HG03342 (cell line): ENCODE measurements at regions not wholly inside any gene's neighbourhood (a gene's known extent, or its start where the extent isn't known, plus 50 kb on each side); places are given as distances from the start of the nearest gene placed in this dataset.

ENCODE experiments used
- ATAC-seq: cut with Tn5 transposase; IDR thresholded peaks from one replicate; pipeline ENCODE4 v1.9.1; 2021; ENCODE audit warnings: mild to moderate bottlenecking, moderate library complexity; ENCODE audit not compliant: unreplicated experiment

DNA sequence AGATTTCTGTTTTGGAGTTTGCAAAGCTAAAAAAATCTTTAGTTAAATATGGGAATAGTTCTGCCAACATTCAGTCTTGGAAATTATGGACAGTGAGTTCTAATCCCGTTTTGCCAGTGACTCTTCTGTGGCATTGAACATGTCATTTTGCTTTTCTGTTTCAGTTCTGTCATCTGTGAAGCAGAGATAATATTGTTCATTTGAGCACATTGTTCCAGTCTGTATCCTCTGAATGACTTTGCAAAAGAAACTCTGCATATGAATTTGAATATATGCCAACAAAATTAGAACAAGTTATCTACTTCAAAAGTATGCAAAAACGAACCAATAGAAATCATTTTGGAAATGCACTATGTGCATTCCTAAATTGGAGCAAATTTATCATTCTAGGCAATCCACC lies 746.0 kb upstream of the POT1 start:
- ATAC-seq: no peak

DNA sequence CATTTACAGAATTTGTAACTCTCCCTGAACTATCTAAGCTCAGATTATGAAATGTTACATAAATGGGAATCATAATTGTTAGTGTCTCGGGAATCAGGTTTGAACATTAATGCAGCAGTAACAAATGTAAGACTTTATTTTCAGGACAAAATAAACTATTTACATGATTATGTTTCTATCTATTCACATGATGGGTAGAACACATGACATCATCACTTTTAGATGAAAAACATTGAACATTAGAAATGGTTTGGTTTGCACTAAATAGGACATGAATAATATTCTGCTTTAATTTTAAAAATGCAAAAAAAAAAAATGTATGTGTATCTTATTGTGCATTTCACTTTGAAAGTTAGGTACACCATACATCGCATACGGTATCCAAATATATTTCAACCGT lies 745.5 kb upstream of the POT1 start:
- ATAC-seq: no peak

DNA sequence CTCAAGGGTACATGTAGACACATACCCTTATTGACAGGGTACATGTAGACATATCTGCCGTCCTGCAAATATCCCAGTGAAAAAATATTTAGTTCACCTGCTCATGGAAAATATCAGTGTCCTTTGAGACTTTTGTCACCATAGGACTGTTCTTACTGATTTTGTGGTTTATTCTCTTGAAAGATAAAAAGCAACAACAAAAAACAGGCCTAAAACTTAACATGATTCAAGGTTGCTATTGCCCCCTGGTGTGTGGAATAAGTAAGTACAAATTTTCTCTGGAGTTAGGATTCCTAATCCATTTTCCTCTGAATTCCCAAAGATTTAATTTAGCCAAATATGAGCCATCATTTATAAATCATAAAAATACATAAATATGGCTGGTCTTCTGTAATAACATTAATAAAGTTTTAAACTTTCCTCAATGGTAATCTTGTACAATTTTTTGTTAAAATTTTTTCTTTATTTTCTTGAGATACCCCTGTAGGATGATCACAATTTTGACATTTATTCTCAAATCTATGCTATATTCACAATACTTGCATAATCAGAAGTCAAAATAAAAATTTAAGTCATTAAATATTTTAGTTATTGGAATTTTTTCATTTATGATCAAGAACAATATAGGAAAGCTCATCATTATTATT lies 741.4 kb upstream of the POT1 start:
- no peak for ATAC-seq

DNA sequence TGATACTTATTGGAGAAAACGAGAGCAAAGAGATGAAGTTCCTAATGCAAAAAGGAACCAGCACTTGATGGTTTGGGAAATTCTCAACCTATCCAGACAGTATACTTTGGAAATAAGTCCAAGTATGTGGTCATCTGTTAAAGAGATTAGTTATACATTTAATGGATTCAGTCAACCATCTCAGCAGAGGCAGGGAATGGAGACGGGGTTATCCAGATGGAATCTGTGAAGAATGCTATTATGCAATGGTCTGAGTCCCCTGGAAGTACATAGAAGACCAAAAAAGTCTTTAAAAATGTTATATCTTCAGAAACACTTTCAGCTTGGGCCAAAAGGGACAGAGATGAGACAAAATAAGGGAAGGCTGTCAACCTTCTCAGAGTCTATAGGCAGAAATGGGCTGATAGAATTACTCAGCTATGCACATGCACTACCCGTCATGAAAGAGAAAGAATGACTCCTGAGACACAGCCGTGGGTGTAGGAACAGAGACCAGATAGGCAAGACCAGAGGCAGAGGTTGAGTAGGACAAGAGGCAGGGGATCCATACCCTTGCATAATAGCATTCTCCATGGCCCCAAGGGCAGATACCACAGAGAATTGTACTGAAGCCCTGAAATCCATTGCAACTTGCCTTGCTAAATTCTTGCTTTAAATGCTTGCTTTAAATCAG lies 738.8 kb upstream of the POT1 start:
- ATAC-seq: no peak

DNA sequence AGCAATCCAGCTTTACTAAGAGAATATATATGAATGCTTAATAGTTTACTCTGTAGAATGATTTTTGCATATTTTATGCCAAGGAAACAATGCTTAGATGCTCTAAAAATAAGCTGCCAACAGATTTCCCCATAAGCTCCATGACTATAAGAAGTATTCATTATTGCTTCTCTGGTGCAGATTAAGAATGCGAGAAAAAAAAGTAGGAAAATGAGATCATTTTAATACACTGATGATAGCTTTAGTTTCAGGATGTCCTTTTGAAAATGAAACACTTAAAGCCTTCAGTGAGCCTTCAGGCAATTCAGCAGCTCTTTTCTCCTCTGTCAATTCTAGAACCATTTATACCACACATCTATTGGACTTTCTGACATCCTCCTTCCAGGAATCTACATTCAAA lies 735.0 kb upstream of the POT1 start:
- no peak for ATAC-seq

DNA sequence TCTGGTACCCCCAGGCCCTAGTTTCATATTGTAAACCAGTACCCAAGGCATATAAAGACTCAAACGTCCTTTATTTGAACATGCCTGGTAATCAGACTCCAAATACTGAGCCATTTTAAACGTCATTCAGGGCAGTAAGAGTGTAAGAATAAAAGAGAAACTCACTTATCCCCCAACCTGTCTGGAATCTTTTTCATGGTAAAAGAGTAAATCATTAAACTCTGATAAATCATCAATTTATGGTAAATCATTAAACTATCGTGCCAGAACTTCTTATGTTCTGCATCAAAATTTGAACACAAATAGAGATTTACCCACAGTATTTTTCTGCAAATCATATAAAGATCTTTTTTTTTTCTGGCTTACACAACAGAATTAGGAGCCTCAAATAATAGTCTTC lies 734.3 kb upstream of the POT1 start:
- ATAC-seq: no peak

DNA sequence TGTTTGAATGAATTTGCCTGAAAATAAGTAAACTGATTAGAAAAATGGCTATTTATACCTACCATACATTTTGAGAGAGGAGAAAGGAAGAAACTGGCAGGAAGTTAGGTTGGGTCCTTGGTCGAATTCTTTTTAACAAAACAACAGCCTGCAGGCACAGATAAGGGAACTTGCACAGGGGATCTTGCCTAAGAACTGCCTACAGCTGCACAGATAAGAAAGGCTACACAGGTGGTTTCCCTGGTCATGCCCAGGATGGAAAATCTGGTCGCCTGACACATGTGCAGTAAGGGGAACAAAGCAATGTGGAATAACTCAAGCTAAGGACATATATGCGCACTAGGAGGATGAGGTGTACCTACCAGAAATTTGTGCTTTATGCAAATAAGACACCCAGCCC lies 732.1 kb upstream of the POT1 start:
- ATAC-seq: no peak

DNA sequence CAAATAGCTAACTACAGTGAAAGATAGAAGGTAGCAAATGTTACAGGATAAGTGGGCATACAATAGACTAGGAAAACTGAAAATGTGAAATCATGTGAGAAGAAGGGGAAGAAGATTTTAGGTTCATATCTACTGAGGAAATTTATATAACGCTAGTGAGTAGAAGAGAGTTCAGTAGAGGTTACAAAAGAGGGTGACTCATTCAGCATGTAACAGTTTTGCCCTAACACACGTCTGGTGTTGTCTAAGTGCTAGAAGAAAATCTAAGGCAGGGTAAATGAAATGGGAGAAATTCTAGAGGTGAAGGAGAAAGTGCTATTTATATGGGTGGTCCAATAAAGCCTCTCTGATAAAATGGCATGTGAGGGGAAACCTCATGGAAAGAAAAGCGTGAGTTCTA lies 731.4 kb upstream of the POT1 start:
- ATAC-seq: no peak

DNA sequence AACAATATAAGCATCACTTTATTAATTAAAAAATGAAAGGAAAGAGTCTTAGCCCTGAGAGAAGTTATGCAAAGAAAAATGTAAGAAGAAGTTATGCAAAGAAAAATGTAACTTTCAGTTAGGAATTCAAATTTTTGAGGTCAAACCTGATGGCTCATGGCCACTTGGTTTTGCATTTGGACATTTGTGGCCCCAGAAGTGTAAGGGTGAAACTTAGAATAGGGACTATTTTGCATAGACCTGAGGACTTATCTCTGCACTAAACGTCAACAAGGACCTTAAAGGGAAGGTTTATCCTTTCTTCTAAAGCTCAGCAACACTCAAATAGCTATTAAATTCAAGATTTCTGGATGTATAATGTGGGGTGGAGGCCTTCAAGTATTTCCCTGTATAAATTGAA lies 724.5 kb upstream of the POT1 start:
- ATAC-seq: no peak

DNA sequence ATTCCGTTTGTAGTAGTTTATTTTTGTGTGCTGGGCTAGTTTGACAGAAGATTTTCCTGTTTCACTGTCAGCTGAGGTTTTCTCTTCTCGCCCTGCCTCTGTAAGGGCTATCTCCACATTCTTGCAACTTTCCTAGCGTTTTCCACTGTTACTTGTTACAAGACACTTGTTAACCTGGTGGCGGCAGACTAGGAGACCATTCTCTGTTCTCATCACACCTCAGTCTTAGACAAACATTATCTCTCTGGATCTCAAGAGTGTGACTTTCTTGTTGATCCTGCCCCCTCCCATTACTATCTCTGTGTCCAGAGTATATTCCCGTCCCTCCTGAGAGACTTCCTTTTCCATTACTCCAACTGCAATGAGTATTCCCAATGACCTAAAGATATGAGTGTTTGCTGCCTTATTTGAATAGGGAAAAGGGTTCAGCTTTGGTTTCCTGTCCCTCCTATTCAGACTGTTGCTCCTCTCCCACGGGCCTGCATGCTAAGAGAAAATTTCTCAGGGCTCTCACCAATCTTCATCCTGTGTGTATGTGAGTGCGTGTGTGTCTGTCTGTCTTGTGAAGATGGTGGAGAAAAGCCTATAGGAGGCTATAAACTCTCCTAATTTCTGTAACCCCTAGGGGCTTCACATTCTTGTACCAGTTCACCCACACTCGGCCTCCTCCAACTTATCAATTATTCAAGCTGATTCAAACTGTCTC lies 722.4 kb upstream of the POT1 start:
- ATAC-seq: no peak

DNA sequence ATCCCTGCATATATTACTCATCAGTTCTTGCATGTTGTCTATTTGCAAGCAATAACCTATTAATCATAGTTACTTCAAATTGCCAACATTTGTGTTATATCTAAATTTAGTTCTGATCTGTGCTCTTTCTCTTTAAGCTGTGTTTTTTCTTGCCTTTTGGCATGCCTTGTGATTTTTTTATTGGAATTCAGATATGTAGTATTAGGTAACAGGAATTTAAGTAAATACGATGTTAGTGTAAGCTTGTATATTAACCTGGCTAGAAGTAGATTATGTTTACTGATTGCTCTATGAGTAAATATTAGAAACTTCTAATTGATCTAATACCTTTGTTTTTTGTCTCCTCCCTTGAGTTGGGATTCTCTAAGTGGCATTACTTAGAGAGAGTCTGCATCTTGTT lies 718.9 kb upstream of the POT1 start:
- ATAC-seq: no peak

DNA sequence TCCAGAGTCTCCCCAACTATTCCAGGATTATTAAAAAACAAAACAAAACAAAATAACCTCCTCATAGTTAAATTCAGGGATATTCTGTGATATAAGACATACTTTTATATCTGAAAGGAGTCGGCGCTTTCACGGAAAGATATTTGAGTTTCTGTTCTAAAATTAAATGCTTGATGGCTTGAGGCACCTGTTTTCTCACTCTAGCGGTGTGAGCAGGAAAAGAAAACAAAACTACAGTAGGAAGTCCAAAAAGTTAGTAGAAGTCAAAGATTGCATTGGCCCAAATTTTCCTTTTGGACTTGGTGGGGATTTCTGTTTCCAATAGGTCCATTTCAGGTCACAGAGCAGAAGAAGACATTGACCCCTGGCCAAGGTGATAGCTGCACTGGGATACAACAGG lies 716.1 kb upstream of the POT1 start:
- ATAC-seq: no peak

DNA sequence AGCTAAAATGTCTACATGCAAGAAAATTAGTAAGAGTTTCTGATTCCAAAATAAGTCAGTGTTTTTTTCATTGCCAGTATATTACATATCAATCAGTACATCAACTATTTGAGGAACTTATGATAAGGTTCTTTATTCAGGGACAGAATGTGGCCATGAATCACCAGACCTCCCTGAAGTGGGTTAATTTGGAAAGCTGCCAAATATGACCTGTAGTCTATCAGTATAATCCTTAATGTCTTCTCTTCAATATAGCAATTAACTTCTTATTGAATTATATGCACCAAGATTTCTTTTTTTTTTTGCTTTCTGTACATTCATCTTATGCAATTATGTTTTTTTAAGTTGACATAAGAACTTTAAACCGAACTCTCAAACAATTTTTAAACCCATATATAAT lies 714.5 kb upstream of the POT1 start:
- no peak for ATAC-seq

DNA sequence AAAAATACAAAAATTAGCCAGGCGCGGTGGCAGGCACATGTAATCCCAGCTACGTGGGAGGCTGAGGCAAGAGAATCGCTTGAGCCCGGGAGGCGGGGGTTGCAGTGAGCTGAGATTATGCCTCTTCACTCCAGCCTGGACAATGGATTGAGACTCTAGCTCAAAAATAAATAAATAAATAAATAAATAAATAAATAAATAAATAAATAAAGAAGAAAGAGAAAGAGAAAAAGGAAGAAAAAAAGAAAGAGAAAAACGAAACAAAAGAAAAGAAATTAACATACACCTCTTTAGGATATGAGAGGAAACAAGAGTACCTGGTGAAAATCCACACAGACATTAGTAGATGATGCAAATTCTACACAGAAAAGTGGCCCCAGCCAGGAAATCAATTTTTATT lies 713.7 kb upstream of the POT1 start:
- no peak for ATAC-seq

DNA sequence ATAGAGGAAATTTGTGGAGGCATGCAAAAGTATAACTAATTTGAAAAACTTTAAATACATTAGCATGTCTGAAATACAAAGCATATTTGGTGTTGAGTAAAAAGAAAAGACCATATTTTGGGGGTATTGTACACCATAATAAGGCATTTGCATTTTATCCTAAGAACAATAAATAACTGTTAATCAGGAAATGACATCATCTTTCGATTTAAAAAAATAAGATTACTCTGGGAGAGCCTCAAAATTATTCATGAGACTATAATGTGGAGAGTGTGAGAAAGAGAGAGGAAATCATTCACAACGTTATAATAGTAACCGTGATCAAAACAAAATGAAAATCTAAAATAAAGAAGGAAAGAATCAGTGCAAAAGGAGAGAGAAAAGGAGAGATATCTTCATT lies 712.3 kb upstream of the POT1 start:
- ATAC-seq: no peak

DNA sequence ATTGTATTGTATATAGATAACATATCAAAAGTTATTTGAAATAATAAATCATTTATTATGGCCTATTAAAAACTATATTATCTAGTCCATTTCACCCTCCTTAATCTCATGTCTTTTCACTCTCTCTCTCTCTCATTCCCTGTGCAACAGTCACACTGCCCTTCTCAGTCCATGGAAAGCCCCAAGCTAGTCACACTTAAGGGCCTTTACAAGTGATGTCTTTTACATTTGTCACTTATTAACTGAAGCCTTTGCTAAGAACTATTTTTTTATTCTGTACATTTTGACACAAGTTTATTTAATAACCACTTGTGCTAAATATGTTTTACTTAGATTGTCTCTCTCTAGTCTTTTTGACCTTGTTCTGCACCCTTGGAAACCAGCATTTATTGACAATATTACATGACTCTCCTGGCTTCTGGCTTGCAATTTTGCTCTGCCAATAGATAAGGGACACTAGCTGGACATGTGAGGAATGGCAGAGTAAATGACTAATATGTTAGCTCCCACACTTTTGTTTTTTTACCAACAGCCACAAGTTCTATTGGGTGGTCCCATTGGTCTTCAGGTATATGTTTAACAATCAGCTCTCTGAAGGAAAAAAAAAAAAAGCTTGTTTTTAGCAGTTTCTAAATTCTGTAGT lies 706.8 kb upstream of the POT1 start:
- no peak for ATAC-seq

DNA sequence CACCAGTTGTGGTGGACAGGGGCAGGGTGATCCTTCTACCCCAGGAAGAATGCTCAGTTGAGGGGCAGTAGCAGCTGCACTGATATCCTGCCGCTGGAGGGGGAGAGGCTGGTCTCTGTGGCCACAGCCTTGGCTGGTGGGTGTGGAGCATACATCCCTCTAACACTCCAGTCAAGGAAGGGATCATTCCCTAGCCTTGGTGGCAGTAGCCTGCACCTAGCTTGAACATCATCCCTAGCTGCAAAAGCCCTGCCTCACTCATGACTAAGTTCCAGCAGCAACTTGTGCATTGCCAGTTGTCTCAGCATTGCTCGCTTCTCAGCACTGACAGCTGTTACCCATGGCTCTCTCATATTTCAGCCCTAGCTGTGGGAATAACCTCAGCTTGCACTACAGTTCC lies 688.9 kb upstream of the POT1 start:
- no peak for ATAC-seq

DNA sequence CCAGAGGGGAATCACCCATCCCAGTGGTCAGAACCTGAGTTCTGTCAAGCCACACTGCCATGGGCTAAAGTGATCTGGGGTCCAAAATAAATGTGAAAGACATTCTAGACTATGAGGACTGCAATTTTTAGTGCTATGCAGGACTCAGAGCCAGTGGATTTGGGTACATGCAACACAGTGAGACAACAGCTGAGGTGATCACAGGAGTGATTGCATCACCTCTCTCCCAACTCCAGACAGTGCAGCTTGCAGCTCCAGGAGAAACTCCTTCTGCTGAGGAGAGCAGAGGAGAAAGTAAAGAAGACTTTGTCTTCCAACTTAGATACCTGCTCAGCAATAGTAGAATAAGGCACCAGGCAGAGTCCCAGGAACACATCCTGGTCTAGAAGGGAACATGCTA lies 682.0 kb upstream of the POT1 start:
- ATAC-seq: no peak

DNA sequence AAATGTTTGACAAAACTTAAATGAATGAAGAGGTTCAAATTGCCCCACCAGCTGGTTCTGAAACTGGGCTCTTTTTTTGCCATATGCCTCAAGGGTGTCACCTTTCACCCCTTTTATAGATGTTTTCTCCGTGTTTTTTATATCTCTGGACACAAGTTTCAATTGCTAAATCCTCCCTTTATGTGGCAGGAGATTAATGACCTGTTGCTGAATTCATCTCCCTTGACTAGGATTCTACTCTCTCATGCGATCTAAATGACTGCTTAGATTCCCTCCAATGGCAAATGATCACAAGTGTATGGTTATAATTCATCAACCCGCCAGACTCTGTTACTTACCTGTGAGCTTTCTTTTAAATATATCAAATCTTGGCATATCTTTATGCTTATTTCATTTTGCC lies 677.0 kb upstream of the POT1 start:
- no peak for ATAC-seq

DNA sequence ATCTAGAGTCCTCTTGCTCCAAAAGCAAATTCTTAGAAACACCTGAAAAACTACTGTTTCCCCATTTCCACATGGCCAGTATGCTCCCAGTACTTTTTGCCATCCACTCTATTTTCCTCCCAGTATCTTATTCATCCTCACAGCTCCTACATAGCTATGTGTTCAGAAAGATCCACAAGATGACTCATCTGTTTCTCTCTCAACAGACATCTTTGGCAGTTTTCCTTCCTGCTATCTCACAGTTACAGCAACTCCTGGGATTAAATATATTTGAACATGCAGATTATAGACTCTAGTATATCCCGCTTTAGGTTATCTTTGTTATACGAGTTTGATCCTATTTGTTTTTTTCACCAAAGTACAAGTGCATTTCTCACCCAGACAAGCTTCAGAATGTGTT lies 675.6 kb upstream of the POT1 start:
- ATAC-seq: no peak

DNA sequence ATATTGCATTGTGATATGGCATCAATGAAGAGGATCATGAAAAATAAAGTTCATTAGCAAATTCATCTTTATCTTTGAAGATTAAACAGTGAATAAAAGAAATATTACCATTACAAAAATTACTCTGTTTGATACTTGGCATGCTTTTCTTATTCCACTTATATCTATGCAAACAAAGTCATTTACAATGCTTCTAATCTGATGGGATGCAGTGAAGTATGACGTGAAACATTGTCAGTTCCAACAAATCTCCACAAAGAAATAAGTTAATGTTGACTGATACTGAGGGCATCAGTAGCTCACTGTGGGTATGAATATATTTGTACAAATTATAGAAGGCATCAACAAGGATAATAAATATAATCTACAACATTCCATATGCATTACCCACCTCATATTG lies 672.8 kb upstream of the POT1 start:
- ATAC-seq: no peak

DNA sequence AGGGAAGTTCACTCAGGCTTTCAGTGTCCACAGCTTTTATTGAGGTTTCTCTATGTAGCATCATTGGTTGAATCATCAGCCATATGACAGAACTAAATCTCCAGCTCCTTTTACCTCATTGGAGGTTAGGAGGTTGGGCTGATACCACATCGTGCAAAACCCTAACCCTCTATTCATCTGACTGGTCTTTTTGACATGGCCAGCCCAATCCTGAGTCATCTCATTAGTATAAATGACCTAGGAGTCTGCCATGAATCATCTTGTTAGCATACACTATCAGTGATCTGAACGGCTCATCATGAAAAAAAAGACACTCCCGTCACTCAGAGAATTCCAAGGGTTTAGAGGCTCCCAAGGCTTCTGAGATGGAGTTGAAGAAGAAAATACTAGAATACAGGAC lies 669.8 kb upstream of the POT1 start:
- no peak for ATAC-seq
